Neural progenitor cell (in vitro differentiated cells): ENCODE measurements at regions not wholly inside any gene's neighbourhood (a gene's known extent, or its start where the extent isn't known, plus 50 kb on each side); places are given as distances from the start of the nearest gene placed in this dataset.

ENCODE experiments used
- CTCF ChIP-seq: fragments of 200-600 bp; sonication (generic); IDR thresholded peaks from 2 replicates; pipeline ENCODE4 v1.5.1; 2017; ENCODE audit warnings: antibody characterized with exemption, mild to moderate bottlenecking
- EZH2 ChIP-seq: fragments of 200-600 bp; sonication (generic); IDR thresholded peaks from 2 replicates; pipeline ENCODE4 v1.6.1; 2017; ENCODE audit warnings: antibody characterized with exemption, mild to moderate bottlenecking, moderate library complexity
- EZH2phosphoT487 ChIP-seq: fragments of 200-600 bp; sonication (generic); IDR thresholded peaks from 2 replicates; pipeline ENCODE4 v1.6.1; 2017; ENCODE audit warnings: antibody characterized with exemption

GRCh38 chr4:43990963-43991362 lies 457.6 kb downstream of the KCTD8 start:
- no peak for TF ChIP-seq CTCF
- TF ChIP-seq EZH2: no peak
- TF ChIP-seq EZH2phosphoT487: no peak
